IMR-90 (cell line): ENCODE measurements at regions not wholly inside any gene's neighbourhood (a gene's known extent, or its start where the extent isn't known, plus 50 kb on each side); places are given as distances from the start of the nearest gene placed in this dataset.
"Not testable (repeated sequence)": the region's sequence is repeated elsewhere in the genome, so short reads cannot be mapped to it uniquely, and the experiment has no call there.

Source experiments
- BHLHE40 ChIP-seq: fragments of 150-350 bp; IDR thresholded peaks from 2 replicates; pipeline ENCODE4 v1.6.1; 2016; ENCODE audit warnings: mild to moderate bottlenecking, low read depth, low read length
- CTCF ChIP-seq: conservative IDR thresholded peaks from 2 replicates; pipeline ENCODE4 v1.5.1; 2012; ENCODE audit warnings: mild to moderate bottlenecking, low read depth, low read length, improper control_type of control experiment
- FOS ChIP-seq: fragments of 150-350 bp; IDR thresholded peaks from 2 replicates; pipeline ENCODE4 v1.6.1; 2016; ENCODE audit warnings: low read depth, low read length
- MAZ ChIP-seq: IDR thresholded peaks from 2 replicates; pipeline ENCODE4 v1.6.1; 2012; ENCODE audit warnings: low read depth, mild to moderate bottlenecking, low read length, improper control_type of control experiment, moderate library complexity, borderline replicate concordance
- POLR2A ChIP-seq: IDR thresholded peaks from 2 replicates; pipeline ENCODE4 v1.6.1; 2012; ENCODE audit warnings: mild to moderate bottlenecking, low read depth, low read length
- RAD21 ChIP-seq: IDR thresholded peaks from 2 replicates; pipeline ENCODE4 v1.6.1; 2012; ENCODE audit warnings: low read length, improper control_type of control experiment
- RCOR1 ChIP-seq: IDR thresholded peaks from 2 replicates; pipeline ENCODE4 v1.6.1; 2012; ENCODE audit warnings: mild to moderate bottlenecking, low read length, improper control_type of control experiment; ENCODE audit not compliant: insufficient replicate concordance
- SMC3 ChIP-seq: fragments of 150-350 bp; IDR thresholded peaks from 2 replicates; pipeline ENCODE4 v1.6.1; 2016; ENCODE audit warnings: low read depth, mild to moderate bottlenecking, antibody characterized with exemption, low read length, moderate library complexity
- USF2 ChIP-seq: fragments of 150-350 bp; IDR thresholded peaks from 2 replicates; pipeline ENCODE4 v1.6.1; 2017; ENCODE audit warnings: mild to moderate bottlenecking, antibody characterized with exemption, low read length, low read depth

- TF ChIP-seq USF2, CTCF, SMC3, RCOR1, POLR2A, RAD21, FOS, BHLHE40, MAZ: not testable (repeated sequence)
These were observed 898.8 kb downstream of the TMEM121 start for GRCh38 chr14:106425150-106425549.
